Activated naive CD4-positive, alpha-beta T cell treated with anti-CD3 and anti-CD28 coated beads for 36 hours (primary cell): ENCODE measurements at regions not wholly inside any gene's neighbourhood (a gene's known extent, or its start where the extent isn't known, plus 50 kb on each side); places are given as distances from the start of the nearest gene placed in this dataset.

Experiments used
- CTCF ChIA-PET: fragments of 350-600 bp; sonication (Branson Sonifier 250); formaldehyde crosslinking; loops from one replicate; lab custom pipeline; 2021; ENCODE audit warnings: antibody characterized with exemption; lab: Charles Lee
- DNase-seq: peaks from one replicate; pipeline ENCODE4 v3.0.0-alpha.2; 2020
- H3K27ac Mint-ChIP-seq: one replicate; pipeline ENCODE4 v1.8.0; 2021; ENCODE audit warnings: mild to moderate bottlenecking, mixed read lengths
- H3K27me3 Mint-ChIP-seq: one replicate; pipeline ENCODE4 v1.8.0; 2021; ENCODE audit warnings: low read depth, mixed read lengths
- H3K36me3 Mint-ChIP-seq: one replicate; pipeline ENCODE4 v1.8.0; 2021; ENCODE audit warnings: low read depth, mixed read lengths
- H3K4me1 Mint-ChIP-seq: one replicate; pipeline ENCODE4 v1.8.0; 2021; ENCODE audit warnings: low read depth, mixed read lengths
- H3K4me3 Mint-ChIP-seq: one replicate; pipeline ENCODE4 v1.8.0; 2021; ENCODE audit warnings: mild to moderate bottlenecking, moderate library complexity, mixed read lengths
- H3K9me3 Mint-ChIP-seq: one replicate; pipeline ENCODE4 v1.8.0; 2021; ENCODE audit warnings: mixed read lengths
- intact Hi-C: fragments of 100-400 bp; cut with micrococcal nuclease; formaldehyde crosslinking; loops from one replicate; pipeline ENCODE4 v1.15.1; 2023

- CTCF ChIA-PET: no interaction called here
- Mint-ChIP-seq H3K9me3 (peaks cover 13% of the 10 kb centered on the region), H3K4me3 (no peak overlapping the region), H3K4me1 (no peaks in the 10 kb centered on the region), H3K36me3 (no peaks in the 10 kb centered on the region), H3K27me3 (no peaks in the 10 kb centered on the region), H3K27ac (no peak overlapping the region)
- no peak for DNase-seq
- intact Hi-C loops: no loop called here
Observed at GRCh38 chr20:12395760-12396159, 478.1 kb downstream of the BTBD3 start.

GRCh38 chr20:12399110-12399836, 481.6 kb downstream of the BTBD3 start:
- Mint-ChIP-seq H3K36me3 (no peaks in the 10 kb centered on the region), H3K9me3 (peaks cover 12% of the 10 kb centered on the region), H3K4me1 (no peaks in the 10 kb centered on the region), H3K4me3 (no peak overlapping the region), H3K27me3 (no peaks in the 10 kb centered on the region), H3K27ac (no peak overlapping the region)
- DNase-seq: no peak
- intact Hi-C loops: no loop called here
- CTCF ChIA-PET: no interaction called here

- Mint-ChIP-seq H3K9me3 (peaks cover 25% of the 10 kb centered on the region), H3K27me3 (no peaks in the 10 kb centered on the region), H3K4me1 (no peaks in the 10 kb centered on the region), H3K27ac (no peak overlapping the region), H3K36me3 (no peaks in the 10 kb centered on the region), H3K4me3 (no peak overlapping the region)
- no peak for DNase-seq
- CTCF ChIA-PET: no interaction called here
- intact Hi-C loops: no loop called here
Observed at GRCh38 chr20:12404941-12405340, 487.2 kb downstream of the BTBD3 start.

GRCh38 chr20:12406978-12407377, 489.3 kb downstream of the BTBD3 start:
- no peaks in the 10 kb centered on the region for H3K4me1 Mint-ChIP-seq
- CTCF ChIA-PET: no interaction called here
- peaks cover 25% of the 10 kb centered on the region for H3K9me3 Mint-ChIP-seq
- no peak for DNase-seq
- H3K4me3 Mint-ChIP-seq: no peak overlapping the region
- H3K36me3 Mint-ChIP-seq: no peaks in the 10 kb centered on the region
- H3K27me3 Mint-ChIP-seq: no peaks in the 10 kb centered on the region
- H3K27ac Mint-ChIP-seq: no peak overlapping the region
- intact Hi-C loops: no loop called here

DNA sequence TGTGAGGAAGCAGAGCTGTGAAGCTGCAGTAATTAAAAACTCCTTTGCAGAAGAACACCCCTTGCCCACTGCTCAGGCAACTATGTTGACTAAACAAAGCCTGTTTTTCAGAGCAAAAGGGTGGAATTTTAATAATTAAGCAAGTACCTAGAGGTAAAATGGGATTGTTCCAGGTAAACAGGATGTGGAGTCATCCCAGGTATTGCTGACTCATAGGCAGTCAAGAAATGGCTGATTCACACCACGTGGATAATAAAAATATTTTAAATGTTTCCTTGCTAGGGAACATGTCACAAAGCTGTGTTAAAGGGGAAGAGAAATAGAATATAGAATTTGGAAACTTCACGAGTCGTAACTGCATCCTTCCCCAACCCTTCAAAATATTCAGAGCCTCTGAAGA, 491.8 kb downstream of the BTBD3 start:
- CTCF ChIA-PET: no interaction called here
- no peaks in the 10 kb centered on the region for H3K27me3 Mint-ChIP-seq

GRCh38 chr20:12410783-12411182, 493.1 kb downstream of the BTBD3 start:
- Mint-ChIP-seq H3K4me1 (no peaks in the 10 kb centered on the region), H3K9me3 (peaks cover 17% of the 10 kb centered on the region), H3K27me3 (no peaks in the 10 kb centered on the region), H3K36me3 (no peaks in the 10 kb centered on the region), H3K27ac (no peak overlapping the region), H3K4me3 (no peak overlapping the region)
- CTCF ChIA-PET: no interaction called here
- DNase-seq: no peak
- intact Hi-C loops: no loop called here

More for the DNA sequence above, 491.8 kb downstream of the BTBD3 start:
- no peak for DNase-seq
- Mint-ChIP-seq H3K27ac (no peak overlapping the region), H3K36me3 (no peaks in the 10 kb centered on the region), H3K9me3 (peaks cover 15% of the 10 kb centered on the region), H3K4me3 (no peak overlapping the region), H3K4me1 (no peaks in the 10 kb centered on the region)
- intact Hi-C loops: no loop called here

- Mint-ChIP-seq H3K27me3 (no peaks in the 10 kb centered on the region), H3K4me1 (no peaks in the 10 kb centered on the region), H3K9me3 (peaks cover 13% of the 10 kb centered on the region), H3K4me3 (no peak overlapping the region), H3K27ac (no peak overlapping the region), H3K36me3 (no peaks in the 10 kb centered on the region)
- CTCF ChIA-PET: no interaction called here
- intact Hi-C loops: no loop called here
- DNase-seq: no peak
Observed at GRCh38 chr20:12411246-12411940, 493.7 kb downstream of the BTBD3 start.

DNA sequence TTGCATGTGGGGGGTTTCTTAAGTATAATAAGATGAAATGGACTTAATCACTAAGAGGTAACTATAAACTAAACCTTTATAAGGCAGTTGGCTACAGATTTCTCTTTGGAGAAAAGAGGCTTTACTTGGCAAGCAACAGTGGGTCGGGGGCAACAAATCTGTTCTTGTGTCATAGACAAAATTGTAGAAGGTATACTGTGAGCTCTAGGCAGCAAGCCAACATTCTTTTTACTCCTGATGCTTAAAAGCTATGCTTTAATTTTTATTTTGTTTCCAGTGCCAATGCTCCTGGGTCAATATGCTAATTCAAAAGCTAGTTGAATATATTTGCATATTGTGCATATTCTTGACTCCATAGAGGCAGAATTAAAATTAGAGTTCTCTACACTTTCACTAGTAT, 495.4 kb downstream of the BTBD3 start:
- CTCF ChIA-PET: no interaction called here
- no peaks in the 10 kb centered on the region for H3K4me1 Mint-ChIP-seq

DNA sequence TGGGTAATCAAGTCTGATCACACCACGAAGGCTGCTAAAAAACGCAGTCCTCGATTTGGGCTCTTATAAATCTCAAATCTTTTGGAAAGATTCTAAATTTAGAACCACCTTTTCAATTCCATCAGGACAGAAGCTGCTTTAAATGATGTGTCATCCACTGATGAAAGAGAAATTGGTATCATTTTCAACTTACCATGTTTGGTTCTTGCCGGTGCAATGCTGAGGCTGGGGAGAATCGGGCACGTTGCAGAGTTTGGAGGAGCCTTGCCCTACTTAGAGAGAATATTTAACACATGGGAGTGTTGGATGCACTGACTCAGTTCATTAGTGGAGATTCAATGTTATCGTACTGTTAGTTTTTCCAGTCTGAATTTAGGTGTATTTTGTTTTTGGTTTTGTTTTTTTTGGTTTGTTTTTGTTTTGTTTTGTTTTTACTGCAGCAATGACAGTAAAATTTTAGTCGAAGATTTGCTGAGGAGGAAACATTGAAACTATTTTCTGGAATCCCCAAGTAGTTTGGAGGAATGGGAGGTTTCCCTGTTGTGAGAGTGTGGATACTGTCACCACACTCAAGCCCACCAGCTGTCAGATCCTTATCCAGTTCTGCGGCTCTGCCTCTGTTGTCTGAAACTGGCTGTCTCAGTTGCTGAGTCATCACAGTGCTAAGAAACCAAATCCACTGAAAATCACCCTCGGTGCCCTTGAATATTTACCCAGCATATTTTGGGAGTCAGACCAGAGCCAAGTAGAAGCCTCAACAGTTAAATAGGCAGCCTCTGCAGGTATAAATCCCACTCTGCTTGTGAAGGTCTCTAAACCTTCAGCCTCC, 497.0 kb downstream of the BTBD3 start:
- intact Hi-C loops: no loop called here
- Mint-ChIP-seq H3K9me3 (peaks cover 2% of the 10 kb centered on the region), H3K27me3 (no peaks in the 10 kb centered on the region), H3K27ac (no peak overlapping the region), H3K4me3 (no peak overlapping the region), H3K36me3 (no peaks in the 10 kb centered on the region), H3K4me1 (no peaks in the 10 kb centered on the region)
- DNase-seq: no peak
- CTCF ChIA-PET: no interaction called here

More for the DNA sequence above, 495.4 kb downstream of the BTBD3 start:
- H3K36me3 Mint-ChIP-seq: no peaks in the 10 kb centered on the region
- no peak for DNase-seq
- intact Hi-C loops: no loop called here
- peaks cover 5% of the 10 kb centered on the region for H3K9me3 Mint-ChIP-seq
- H3K27me3 Mint-ChIP-seq: no peaks in the 10 kb centered on the region
- H3K27ac Mint-ChIP-seq: no peak overlapping the region
- H3K4me3 Mint-ChIP-seq: no peak overlapping the region

DNA sequence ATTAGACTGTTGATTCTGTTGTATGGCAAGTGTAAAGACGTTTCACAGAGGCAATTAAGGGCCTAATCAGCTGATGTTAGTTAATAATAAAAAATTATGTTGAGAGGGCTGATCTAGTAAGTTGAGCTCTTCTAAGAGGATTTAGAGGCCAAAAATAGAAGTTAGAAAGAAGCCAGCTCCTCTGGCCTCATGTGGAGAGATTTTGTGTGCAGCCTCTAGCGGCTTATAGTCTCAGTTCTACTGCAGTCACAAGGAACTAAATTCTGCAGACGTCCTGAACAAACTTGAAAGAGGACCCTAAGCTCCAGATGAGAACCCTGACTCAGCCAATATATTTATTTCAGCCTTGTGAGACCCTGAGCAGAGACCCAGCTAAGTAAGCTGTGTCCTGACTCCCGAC, 498.6 kb downstream of the BTBD3 start:
- Mint-ChIP-seq H3K4me1 (no peaks in the 10 kb centered on the region), H3K9me3 (peaks cover 2% of the 10 kb centered on the region), H3K27me3 (no peaks in the 10 kb centered on the region), H3K36me3 (no peaks in the 10 kb centered on the region), H3K4me3 (no peak overlapping the region), H3K27ac (no peak overlapping the region)
- DNase-seq: no peak
- intact Hi-C loops: no loop called here
- CTCF ChIA-PET: no interaction called here

GRCh38 chr20:12433724-12434123, 516.0 kb downstream of the BTBD3 start:
- Mint-ChIP-seq H3K9me3 (peaks cover 1% of the 10 kb centered on the region), H3K36me3 (no peaks in the 10 kb centered on the region), H3K4me3 (no peak overlapping the region), H3K4me1 (no peaks in the 10 kb centered on the region), H3K27ac (no peak overlapping the region), H3K27me3 (no peaks in the 10 kb centered on the region)
- CTCF ChIA-PET: no interaction called here
- intact Hi-C loops: no loop called here
- DNase-seq: no peak

DNA sequence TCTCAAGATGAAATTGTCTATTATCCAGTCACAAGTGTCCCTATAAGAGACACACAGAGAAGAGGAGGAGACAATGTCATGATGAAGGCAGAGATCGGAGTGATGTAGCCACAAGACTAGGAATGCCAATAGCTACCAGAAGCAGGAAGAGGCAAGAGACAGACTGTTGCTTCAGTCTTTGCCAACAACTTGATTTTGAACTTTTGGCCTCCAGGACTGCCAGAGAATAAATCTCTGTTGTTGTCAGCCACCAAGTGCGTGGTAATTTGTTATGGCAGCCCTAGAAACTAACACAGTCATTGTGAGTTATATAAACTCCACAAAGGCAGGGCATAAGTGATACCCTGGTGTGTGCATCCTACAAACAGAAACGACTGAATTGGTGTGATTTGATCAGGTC, 517.0 kb downstream of the BTBD3 start:
- Mint-ChIP-seq H3K4me3 (no peak overlapping the region), H3K9me3 (peaks cover 4% of the 10 kb centered on the region), H3K36me3 (no peaks in the 10 kb centered on the region), H3K4me1 (no peaks in the 10 kb centered on the region), H3K27me3 (no peaks in the 10 kb centered on the region), H3K27ac (no peak overlapping the region)
- intact Hi-C loops: no loop called here
- DNase-seq: no peak
- CTCF ChIA-PET: no interaction called here
